ENCODE measurements at regions not wholly inside any gene's neighbourhood (a gene's known extent, or its start where the extent isn't known, plus 50 kb on each side); places are given as distances from the start of the nearest gene placed in this dataset.

GRCh38 chr1:3968851-3969250, 68.8 kb upstream of the C1orf174 start:
- peaks cover 0 to 18% (median 15%) of the 10 kb centered on the region in 4 donors for H3K9me3 ChIP-seq (ENCODE audit: control insufficient read depth in 4 of 4, low read length in 3 of 4)
- peaks cover 0 to 3% (median 0%) of the 10 kb centered on the region in 4 donors for H3K36me3 ChIP-seq (ENCODE audit: control insufficient read depth in 4 of 4, insufficient read depth in 3 of 4, low read depth in 1 of 4, low read length in 3 of 4)
- no peak for DNase-seq (ENCODE audit: low spot score)
- no peak overlapping the region for H3K9ac ChIP-seq (ENCODE audit: low read depth in 1 of 2, low read length in 2 of 2)
- no peak overlapping the region for H3K4me3 ChIP-seq (ENCODE audit: low read depth in 1 of 3, low read length in 3 of 3)
- no peaks in the 10 kb centered on the region for H3K4me1 ChIP-seq (ENCODE audit: control insufficient read depth in 4 of 4, insufficient read depth in 4 of 4, low read length in 3 of 4)
- H3K27me3 ChIP-seq (ENCODE audit: control insufficient read depth in 4 of 4, insufficient read depth in 4 of 4, low read length in 3 of 4) = peaks cover 0 to 5% (median 3%) of the 10 kb centered on the region in 4 donors
- 45% methylated on average over 10 of the region's 10 CpGs for WGBS
- H3K27ac ChIP-seq (ENCODE audit: low read depth in 1 of 2, low read length in 2 of 2) = no peak overlapping the region
- TF ChIP-seq GABPA (IDR thresholded peaks at IDR 0.05 in 1 of 2, conservative IDR thresholded peaks at IDR 0.05 in 1 of 2) (no peak), ATF3 (IDR thresholded peaks at IDR 0.05) (no peak), SP1 (IDR thresholded peaks at IDR 0.05) (no peak), EGR1 (IDR thresholded peaks at IDR 0.05; ENCODE audit: low read depth in 2 of 2) (no peak), RAD21 (IDR thresholded peaks at IDR 0.05) (no peak), TAF1 (conservative IDR thresholded peaks at IDR 0.05) (no peak), MAX (IDR thresholded peaks at IDR 0.05) (no peak), REST (IDR thresholded peaks at IDR 0.05) (peak; percentile 90), FOXA1 (IDR thresholded peaks at IDR 0.05) (no peak)

GRCh38 chr1:3971981-3972380, 71.9 kb upstream of the C1orf174 start:
- H3K9me3 ChIP-seq (ENCODE audit: control insufficient read depth in 4 of 4, low read length in 3 of 4) = peaks cover 0 to 15% (median 12%) of the 10 kb centered on the region in 4 donors
- H3K9ac ChIP-seq (ENCODE audit: low read depth in 1 of 2, low read length in 2 of 2) = no peak overlapping the region
- H3K27ac ChIP-seq (ENCODE audit: low read depth in 1 of 2, low read length in 2 of 2) = no peak overlapping the region
- H3K36me3 ChIP-seq (ENCODE audit: control insufficient read depth in 4 of 4, insufficient read depth in 3 of 4, low read depth in 1 of 4, low read length in 3 of 4) = peaks cover 0 to 3% (median 0%) of the 10 kb centered on the region in 4 donors
- no peak overlapping the region for H3K4me3 ChIP-seq (ENCODE audit: low read depth in 1 of 3, low read length in 3 of 3)
- no peak for DNase-seq (ENCODE audit: low spot score)
- 79% methylated on average over 5 of the region's 5 CpGs for WGBS
- H3K4me1 ChIP-seq (ENCODE audit: control insufficient read depth in 4 of 4, insufficient read depth in 4 of 4, low read length in 3 of 4) = no peaks in the 10 kb centered on the region
- peaks cover 0 to 5% (median 3%) of the 10 kb centered on the region in 4 donors for H3K27me3 ChIP-seq (ENCODE audit: control insufficient read depth in 4 of 4, insufficient read depth in 4 of 4, low read length in 3 of 4)
- TF ChIP-seq ATF3 (IDR thresholded peaks at IDR 0.05) (no peak), CTCF (IDR thresholded peaks at IDR 0.05; ENCODE audit: low read depth, low read length, missing input control) (no peak), HNF4G (IDR thresholded peaks at IDR 0.05) (no peak), FOXA1 (IDR thresholded peaks at IDR 0.05) (no peak)
